Erythroblast (primary cell): ENCODE measurements at regions not wholly inside any gene's neighbourhood (a gene's known extent, or its start where the extent isn't known, plus 50 kb on each side); places are given as distances from the start of the nearest gene placed in this dataset.

Experiments used
- GATA1 ChIP-seq: IDR thresholded peaks from 2 replicates; pipeline ENCODE4 v1.6.1; 2011; ENCODE audit warnings: low read depth, mild to moderate bottlenecking, control low read depth, low read length, moderate library complexity
- POLR2A ChIP-seq: IDR thresholded peaks from 2 replicates; pipeline ENCODE4 v1.6.1; 2011; ENCODE audit warnings: mild to moderate bottlenecking, low read length

DNA sequence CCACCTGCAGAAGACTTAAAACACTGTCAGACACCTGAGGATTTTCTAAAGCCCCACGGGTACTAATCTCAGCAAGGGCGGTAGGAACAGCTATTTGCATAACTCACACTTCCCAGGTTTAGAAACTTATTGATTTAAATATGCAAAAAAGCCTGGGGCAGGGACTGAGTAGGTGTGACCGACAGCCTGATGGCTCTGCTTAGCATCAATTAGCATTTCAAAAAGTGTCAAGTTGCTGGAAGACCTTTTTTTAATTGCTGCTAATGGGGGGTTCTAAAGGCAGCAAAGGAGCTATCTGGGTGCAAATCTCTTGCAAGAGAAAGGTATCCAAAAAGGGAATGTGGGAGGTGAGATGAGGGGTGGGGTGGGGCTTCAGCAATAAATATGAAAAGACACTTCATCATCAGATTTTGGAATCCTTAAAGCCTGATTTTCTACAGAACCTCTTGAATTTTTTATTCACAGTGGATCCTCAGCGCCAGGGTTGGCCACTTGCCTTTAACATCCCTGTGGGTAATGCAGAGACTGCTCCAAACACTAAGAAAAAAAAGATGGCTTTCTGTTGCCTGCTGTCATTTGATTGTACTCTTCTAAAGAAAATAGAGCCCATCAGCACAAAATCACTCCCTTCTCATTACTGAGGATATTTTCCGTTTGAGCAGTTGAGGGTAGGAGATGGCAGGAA lies 121.1 kb upstream of the RMP24 start:
- no peak for TF ChIP-seq POLR2A
- no peak for TF ChIP-seq GATA1
